Glutamatergic neuron (in vitro differentiated cells): ENCODE measurements at regions not wholly inside any gene's neighbourhood (a gene's known extent, or its start where the extent isn't known, plus 50 kb on each side); places are given as distances from the start of the nearest gene placed in this dataset.

Source experiments
- DNase-seq: peaks from one replicate; pipeline ENCODE4 v3.0.0; 2022
- H3K27ac Mint-ChIP-seq: one replicate; pipeline ENCODE4 v1.8.0; 2020; ENCODE audit warnings: mild to moderate bottlenecking, mixed read lengths, inconsistent platforms; ENCODE audit not compliant: unreplicated experiment
- H3K27me3 Mint-ChIP-seq: one replicate; pipeline ENCODE4 v1.8.0; 2020; ENCODE audit warnings: mild to moderate bottlenecking, moderate library complexity, mixed read lengths, inconsistent platforms; ENCODE audit not compliant: unreplicated experiment
- H3K36me3 Mint-ChIP-seq: one replicate; pipeline ENCODE4 v1.8.0; 2020; ENCODE audit warnings: mild to moderate bottlenecking, mixed read lengths, inconsistent platforms; ENCODE audit not compliant: unreplicated experiment
- H3K4me1 Mint-ChIP-seq: one replicate; pipeline ENCODE4 v1.8.0; 2020; ENCODE audit warnings: mild to moderate bottlenecking, low read depth, mixed read lengths, inconsistent platforms; ENCODE audit not compliant: unreplicated experiment
- H3K4me3 Mint-ChIP-seq: one replicate; pipeline ENCODE4 v1.8.0; 2020; ENCODE audit warnings: mild to moderate bottlenecking, mixed read lengths, inconsistent platforms; ENCODE audit not compliant: unreplicated experiment
- H3K9me3 Mint-ChIP-seq: one replicate; pipeline ENCODE4 v1.8.0; 2020; ENCODE audit warnings: mild to moderate bottlenecking, moderate library complexity, mixed read lengths, inconsistent platforms; ENCODE audit not compliant: unreplicated experiment
- CTCF ChIP-seq: fragments of 200-600 bp; sonication (generic); IDR thresholded peaks from one replicate; pipeline ENCODE4 v1.5.0; 2021; ENCODE audit not compliant: partially characterized antibody, unreplicated experiment

GRCh38 chr9:12627096-12627495 lies 66.1 kb upstream of the TYRP1 start:
- no peak for DNase-seq
- H3K36me3 Mint-ChIP-seq, result no peaks in the 10 kb centered on the region
- no peak overlapping the region for H3K27ac Mint-ChIP-seq
- no peaks in the 10 kb centered on the region for H3K27me3 Mint-ChIP-seq
- H3K4me3 Mint-ChIP-seq, result no peak overlapping the region
- no peaks in the 10 kb centered on the region for H3K9me3 Mint-ChIP-seq
- TF ChIP-seq CTCF, result no peak
- H3K4me1 Mint-ChIP-seq, result no peaks in the 10 kb centered on the region

GRCh38 chr9:12628546-12628945 lies 64.6 kb upstream of the TYRP1 start:
- Mint-ChIP-seq H3K4me3 (no peak overlapping the region), H3K27me3 (no peaks in the 10 kb centered on the region), H3K27ac (no peak overlapping the region), H3K4me1 (no peaks in the 10 kb centered on the region), H3K36me3 (no peaks in the 10 kb centered on the region), H3K9me3 (no peaks in the 10 kb centered on the region)
- no peak for DNase-seq
- no peak for TF ChIP-seq CTCF

- Mint-ChIP-seq H3K4me3 (no peak overlapping the region), H3K4me1 (no peaks in the 10 kb centered on the region), H3K36me3 (no peaks in the 10 kb centered on the region), H3K27ac (no peak overlapping the region), H3K9me3 (no peaks in the 10 kb centered on the region), H3K27me3 (no peaks in the 10 kb centered on the region)
- no peak for DNase-seq
- no peak for TF ChIP-seq CTCF
Observed at GRCh38 chr9:12629067-12629466, 64.1 kb upstream of the TYRP1 start.

GRCh38 chr9:12631866-12632265 lies 61.3 kb upstream of the TYRP1 start:
- Mint-ChIP-seq H3K4me3 (no peak overlapping the region), H3K9me3 (no peaks in the 10 kb centered on the region), H3K4me1 (no peaks in the 10 kb centered on the region), H3K27me3 (no peaks in the 10 kb centered on the region), H3K36me3 (no peaks in the 10 kb centered on the region), H3K27ac (no peak overlapping the region)
- no peak for DNase-seq
- no peak for TF ChIP-seq CTCF

- Mint-ChIP-seq H3K9me3 (no peaks in the 10 kb centered on the region), H3K27ac (no peak overlapping the region), H3K27me3 (no peaks in the 10 kb centered on the region), H3K36me3 (no peaks in the 10 kb centered on the region), H3K4me1 (no peaks in the 10 kb centered on the region), H3K4me3 (no peak overlapping the region)
- DNase-seq, result no peak
- no peak for TF ChIP-seq CTCF
Observed at GRCh38 chr9:12633016-12633765, 60.0 kb upstream of the TYRP1 start.
